ENCODE measurements at regions not wholly inside any gene's neighbourhood (a gene's known extent, or its start where the extent isn't known, plus 50 kb on each side); places are given as distances from the start of the nearest gene placed in this dataset.

DNA sequence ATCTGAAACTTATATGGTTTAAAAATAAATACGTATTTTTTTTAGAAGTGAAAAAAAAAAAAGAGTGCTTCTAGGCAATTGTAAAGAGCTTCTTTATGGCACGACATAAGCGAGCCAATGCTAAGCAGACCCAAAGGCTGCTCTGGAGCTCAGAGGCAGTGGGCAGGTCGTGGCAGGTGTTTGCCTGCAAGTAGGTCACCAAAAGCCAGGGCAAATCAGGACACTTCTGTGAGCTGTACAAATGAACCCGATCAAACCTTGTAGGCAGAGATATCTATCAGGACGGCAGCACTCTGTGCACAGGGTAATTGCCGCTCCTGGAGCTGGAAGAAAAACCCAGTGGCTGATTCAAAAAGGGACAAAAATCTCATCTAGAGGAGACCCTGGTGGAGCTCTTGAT is 75.9 kb downstream of the IRX2 start:
- TF ChIP-seq EP300 (IDR thresholded peaks at IDR 0.05) (no peak), POLR2A (IDR thresholded peaks at IDR 0.05) (no peak)
- TF ChIP-seq, protein P1, sequence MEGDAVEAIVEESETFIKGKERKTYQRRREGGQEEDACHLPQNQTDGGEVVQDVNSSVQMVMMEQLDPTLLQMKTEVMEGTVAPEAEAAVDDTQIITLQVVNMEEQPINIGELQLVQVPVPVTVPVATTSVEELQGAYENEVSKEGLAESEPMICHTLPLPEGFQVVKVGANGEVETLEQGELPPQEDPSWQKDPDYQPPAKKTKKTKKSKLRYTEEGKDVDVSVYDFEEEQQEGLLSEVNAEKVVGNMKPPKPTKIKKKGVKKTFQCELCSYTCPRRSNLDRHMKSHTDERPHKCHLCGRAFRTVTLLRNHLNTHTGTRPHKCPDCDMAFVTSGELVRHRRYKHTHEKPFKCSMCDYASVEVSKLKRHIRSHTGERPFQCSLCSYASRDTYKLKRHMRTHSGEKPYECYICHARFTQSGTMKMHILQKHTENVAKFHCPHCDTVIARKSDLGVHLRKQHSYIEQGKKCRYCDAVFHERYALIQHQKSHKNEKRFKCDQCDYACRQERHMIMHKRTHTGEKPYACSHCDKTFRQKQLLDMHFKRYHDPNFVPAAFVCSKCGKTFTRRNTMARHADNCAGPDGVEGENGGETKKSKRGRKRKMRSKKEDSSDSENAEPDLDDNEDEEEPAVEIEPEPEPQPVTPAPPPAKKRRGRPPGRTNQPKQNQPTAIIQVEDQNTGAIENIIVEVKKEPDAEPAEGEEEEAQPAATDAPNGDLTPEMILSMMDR (IDR thresholded peaks at IDR 0.05): no peak
- no peak overlapping the region for H3K27ac ChIP-seq
- intact Hi-C loops (cut with DNase I): no loop called here
- no peak for DNase-seq
- WGBS, 3 donors: 75 to 84% (median 78%) methylated on average over 7 of the region's 7 CpGs
- no peaks in the 10 kb centered on the region for H3K36me3 ChIP-seq
- no peaks in the 10 kb centered on the region for H3K9me3 ChIP-seq
- H3K4me1 ChIP-seq (ENCODE audit: insufficient read depth): no peaks in the 10 kb centered on the region
- no peak overlapping the region for H3K4me3 ChIP-seq
- H3K27me3 ChIP-seq: no peaks in the 10 kb centered on the region

- intact Hi-C loops (cut with DNase I): no loop called here
- Histone ChIP-seq H3K4me3 (no peak overlapping the region), H3K27ac (no peak overlapping the region), H3K36me3 (no peaks in the 10 kb centered on the region), H3K4me1 (ENCODE audit: insufficient read depth) (no peaks in the 10 kb centered on the region), H3K27me3 (no peaks in the 10 kb centered on the region), H3K9me3 (no peaks in the 10 kb centered on the region)
- 66 to 75% (median 71%) methylated on average over 3 of the region's 3 CpGs for WGBS, 3 donors
- DNase-seq: no peak
- TF ChIP-seq EP300 (IDR thresholded peaks at IDR 0.05): no peak
Measured at GRCh38 chr5:2674456-2674855, 77.0 kb downstream of the IRX2 start.

GRCh38 chr5:2670940-2671339 is 80.5 kb downstream of the IRX2 start:
- Histone ChIP-seq H3K9me3 (no peaks in the 10 kb centered on the region), H3K4me1 (ENCODE audit: insufficient read depth) (no peaks in the 10 kb centered on the region), H3K27ac (no peak overlapping the region), H3K36me3 (no peaks in the 10 kb centered on the region), H3K4me3 (no peak overlapping the region), H3K27me3 (no peaks in the 10 kb centered on the region)
- intact Hi-C loops (cut with DNase I): no loop called here
- no peak for DNase-seq
- WGBS, 3 donors: 68 to 79% (median 73%) methylated on average over 14 of the region's 14 CpGs
- TF ChIP-seq POLR2A (IDR thresholded peaks at IDR 0.05): no peak
- no peak for TF ChIP-seq EP300 (IDR thresholded peaks at IDR 0.05)
- TF ChIP-seq, protein P1 (IDR thresholded peaks at IDR 0.05): no peak

DNA sequence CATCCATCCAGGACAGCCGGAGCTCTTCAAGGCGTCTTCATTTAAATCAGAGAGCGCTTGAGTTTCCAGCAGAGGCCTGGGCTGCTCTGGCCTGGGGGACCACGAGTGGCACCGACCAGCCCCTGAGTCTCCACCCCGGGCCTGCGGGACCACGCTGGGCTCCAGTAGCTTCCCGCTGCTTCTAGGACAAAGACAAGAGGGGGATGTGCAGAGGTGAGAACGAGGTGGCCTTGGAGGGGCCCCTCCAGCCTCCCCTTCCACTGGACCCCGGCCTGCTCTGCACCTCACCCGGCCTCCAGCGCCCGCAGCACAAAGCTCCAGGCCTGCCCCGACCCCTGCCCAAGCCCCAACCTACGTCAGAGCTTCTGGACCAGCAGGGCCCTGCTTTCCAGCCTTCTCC is 81.6 kb downstream of the IRX2 start:
- WGBS, 3 donors: 74 to 84% (median 83%) methylated on average over 16 of the region's 16 CpGs
- Histone ChIP-seq H3K4me3 (no peak overlapping the region), H3K27ac (no peak overlapping the region), H3K4me1 (ENCODE audit: insufficient read depth) (no peaks in the 10 kb centered on the region), H3K27me3 (no peaks in the 10 kb centered on the region), H3K36me3 (no peaks in the 10 kb centered on the region), H3K9me3 (no peaks in the 10 kb centered on the region)
- intact Hi-C loops (cut with DNase I): no loop called here
- TF ChIP-seq EP300 (IDR thresholded peaks at IDR 0.05) (no peak), POLR2A (IDR thresholded peaks at IDR 0.05) (no peak)
- TF ChIP-seq, protein P1 (IDR thresholded peaks at IDR 0.05): no peak
- DNase-seq: no peak

DNA sequence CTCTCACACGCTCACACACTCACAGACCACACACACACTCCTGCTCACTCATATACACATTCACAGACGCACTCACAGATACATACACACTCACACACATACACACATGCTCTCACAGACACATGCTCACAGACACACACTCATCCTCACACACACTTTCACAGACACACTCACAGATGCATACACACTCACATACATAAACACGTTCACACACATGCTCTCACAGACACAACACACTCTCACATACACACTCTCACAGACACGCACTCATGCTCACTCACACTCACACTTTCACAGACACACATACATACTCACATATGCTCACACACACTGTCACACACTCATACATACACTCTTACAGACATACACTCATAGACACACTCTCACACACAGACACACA is 82.2 kb downstream of the IRX2 start:
- intact Hi-C loops (cut with DNase I): no loop called here

More for the DNA sequence above, 82.2 kb downstream of the IRX2 start:
- no peaks in the 10 kb centered on the region for H3K9me3 ChIP-seq
- no peak overlapping the region for H3K4me3 ChIP-seq
- H3K4me1 ChIP-seq (ENCODE audit: insufficient read depth): no peaks in the 10 kb centered on the region
- H3K27me3 ChIP-seq: no peaks in the 10 kb centered on the region
- H3K27ac ChIP-seq: no peak overlapping the region
- no peak for DNase-seq
- 88 to 94% (median 93%) methylated on average over 4 of the region's 4 CpGs for WGBS, 3 donors
- TF ChIP-seq, protein P1 (IDR thresholded peaks at IDR 0.05): no peak
- TF ChIP-seq EP300 (IDR thresholded peaks at IDR 0.05) (no peak), POLR2A (IDR thresholded peaks at IDR 0.05) (no peak)
- H3K36me3 ChIP-seq: no peaks in the 10 kb centered on the region

Data from ovary (tissue), 7 donors.